Activated naive CD4-positive, alpha-beta T cell treated with Interleukin-2 at 50 U/mL for 16 hours (primary cell): ENCODE measurements at regions not wholly inside any gene's neighbourhood (a gene's known extent, or its start where the extent isn't known, plus 50 kb on each side); places are given as distances from the start of the nearest gene placed in this dataset.

ENCODE experiments used
- DNase-seq: peaks from one replicate; pipeline ENCODE4 v3.0.0-alpha.2; 2020

DNA sequence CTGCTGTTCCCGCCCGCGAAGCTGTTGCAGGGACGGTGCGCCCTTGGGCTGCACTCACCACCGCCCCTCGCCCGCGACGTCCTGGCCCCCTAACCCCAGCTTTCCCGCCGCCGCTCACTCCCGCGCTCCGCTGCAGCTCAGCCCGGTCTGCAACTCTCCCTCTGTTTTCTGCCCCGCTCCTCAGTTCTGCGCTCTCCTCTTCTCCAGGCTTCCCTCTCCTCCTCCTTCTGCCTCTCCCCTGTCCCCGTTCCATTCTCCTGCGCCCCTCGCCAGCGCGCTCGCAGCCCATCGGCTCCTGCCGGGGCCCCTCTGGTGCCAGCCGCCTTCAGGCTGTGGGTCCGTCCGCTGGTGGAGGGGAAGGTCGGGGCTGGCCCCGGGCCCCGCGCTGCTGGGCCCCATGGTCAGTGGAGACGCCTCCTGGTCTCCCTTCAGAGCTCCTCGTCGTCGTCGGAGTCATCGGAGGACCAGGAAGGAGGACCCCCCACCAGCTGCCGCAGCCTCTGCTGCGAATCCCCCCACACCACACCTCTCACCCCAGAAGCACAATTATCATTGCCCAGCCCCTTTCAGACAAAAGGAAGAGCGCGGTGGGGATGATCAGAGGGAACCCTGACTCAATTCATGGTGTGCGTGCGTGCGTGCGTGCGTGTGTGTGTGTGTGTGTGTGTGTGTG, 223.2 kb upstream of the FOXF1 start:
- DNase-seq, result no peak

DNA sequence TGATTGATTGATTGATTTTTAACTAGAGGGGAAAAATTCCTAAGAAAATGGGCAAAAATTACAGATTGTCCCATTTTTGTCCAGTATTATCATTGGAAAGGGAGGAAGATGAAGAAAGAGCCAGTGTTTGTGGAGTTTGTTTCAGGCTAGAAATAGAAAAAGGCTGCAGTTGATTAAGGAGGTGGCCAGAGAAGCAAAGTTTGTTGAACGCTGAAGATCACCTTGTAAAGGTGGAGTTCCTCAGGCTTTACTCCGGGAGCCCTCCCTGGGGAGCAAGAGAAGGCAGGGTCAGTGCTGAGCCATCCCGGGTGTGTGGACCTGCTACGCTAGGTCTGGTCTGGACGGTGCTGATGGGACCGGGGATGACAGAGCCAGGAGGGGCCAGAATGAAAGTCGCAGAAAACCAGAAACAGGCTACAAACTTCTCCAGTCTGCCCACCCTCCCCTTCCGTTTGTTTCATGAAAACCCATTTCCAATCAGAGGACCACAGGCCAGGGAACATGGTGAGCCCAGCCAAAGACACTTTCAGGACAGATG, 222.6 kb upstream of the FOXF1 start:
- no peak for DNase-seq

DNA sequence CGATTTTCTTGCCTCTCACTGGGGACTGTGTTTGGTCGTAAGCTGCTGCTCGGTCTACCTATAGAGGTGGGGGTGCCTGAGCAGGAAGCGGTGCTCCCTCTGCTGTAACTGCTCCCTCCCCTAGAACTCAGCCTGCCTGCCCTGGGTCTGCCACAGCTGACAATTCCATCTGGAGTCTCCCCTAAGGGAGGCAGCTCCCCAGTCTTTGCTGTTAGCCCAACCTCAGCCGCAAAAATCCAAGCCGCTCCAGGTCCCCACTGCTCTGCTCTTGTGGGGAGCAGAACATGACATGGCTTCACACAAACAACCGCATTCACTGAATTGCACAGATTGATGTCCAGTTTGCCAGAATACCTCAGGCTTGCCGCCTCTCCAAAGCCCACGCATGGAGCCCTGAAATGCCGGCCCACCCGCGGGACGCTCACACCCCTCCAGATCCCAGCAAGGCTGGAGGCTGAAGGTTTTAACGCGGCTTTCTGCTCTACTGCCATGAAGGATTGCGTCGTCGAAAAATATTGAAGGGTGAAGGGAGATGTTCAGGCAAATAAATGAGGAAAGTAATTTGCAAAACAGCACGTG, 221.5 kb upstream of the FOXF1 start:
- no peak for DNase-seq

DNA sequence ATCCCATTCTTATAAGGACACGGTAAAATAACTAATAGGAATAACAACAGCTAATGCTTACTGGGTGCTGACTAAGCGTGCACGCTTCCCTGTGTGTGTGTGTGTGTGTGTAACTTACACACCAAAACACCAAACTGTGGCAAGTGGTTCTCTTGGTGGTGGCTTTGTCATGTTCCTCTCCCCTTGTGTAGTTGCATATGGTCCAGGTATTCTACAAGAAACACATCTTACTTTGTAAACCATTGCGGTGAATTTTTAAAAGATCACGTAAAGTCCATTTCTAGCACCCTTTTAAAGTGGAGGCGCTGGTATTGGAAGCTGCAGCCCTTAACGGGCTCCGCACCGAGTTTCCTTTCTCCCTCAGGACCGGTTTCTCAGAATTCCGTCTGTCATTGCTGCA, 221.0 kb upstream of the FOXF1 start:
- no peak for DNase-seq

DNA sequence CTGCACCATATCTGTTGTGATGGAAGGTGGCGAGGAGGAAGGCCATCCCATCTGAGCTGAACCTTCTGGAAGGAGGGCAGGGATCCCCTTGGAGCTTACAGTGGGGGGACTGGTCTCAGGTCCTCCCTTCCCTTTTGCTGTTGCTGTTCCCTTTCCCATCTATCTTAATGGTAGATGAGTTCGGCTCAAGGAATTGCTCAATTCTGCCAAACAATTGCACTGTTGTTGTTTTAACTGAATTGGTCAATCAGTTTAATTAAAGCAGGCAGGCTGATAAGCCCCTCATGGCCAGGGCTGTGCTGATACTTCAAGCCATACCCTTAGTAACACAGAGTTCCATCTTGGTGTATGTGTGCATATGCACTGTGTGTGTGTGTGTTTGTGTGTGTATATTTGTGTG, 220.4 kb upstream of the FOXF1 start:
- no peak for DNase-seq

DNA sequence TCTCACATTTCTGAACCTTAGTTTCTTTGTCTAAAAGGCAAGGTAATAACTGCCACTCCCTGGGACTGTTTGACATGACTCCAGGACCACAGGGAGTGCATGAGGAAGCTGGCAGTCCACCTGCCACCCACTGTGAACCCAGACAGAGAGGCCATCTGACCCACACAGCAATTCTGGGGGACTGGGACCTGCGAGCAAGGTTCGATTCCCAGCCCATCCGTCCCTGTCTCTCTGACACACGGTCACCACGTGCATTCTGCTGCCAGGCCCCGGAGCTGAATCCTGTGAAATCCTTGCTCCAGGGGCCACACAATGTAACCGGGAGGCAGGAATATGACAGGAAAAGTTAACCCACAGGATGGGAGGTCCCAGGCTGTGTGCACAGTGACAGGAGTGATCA, 218.8 kb upstream of the FOXF1 start:
- no peak for DNase-seq

DNA sequence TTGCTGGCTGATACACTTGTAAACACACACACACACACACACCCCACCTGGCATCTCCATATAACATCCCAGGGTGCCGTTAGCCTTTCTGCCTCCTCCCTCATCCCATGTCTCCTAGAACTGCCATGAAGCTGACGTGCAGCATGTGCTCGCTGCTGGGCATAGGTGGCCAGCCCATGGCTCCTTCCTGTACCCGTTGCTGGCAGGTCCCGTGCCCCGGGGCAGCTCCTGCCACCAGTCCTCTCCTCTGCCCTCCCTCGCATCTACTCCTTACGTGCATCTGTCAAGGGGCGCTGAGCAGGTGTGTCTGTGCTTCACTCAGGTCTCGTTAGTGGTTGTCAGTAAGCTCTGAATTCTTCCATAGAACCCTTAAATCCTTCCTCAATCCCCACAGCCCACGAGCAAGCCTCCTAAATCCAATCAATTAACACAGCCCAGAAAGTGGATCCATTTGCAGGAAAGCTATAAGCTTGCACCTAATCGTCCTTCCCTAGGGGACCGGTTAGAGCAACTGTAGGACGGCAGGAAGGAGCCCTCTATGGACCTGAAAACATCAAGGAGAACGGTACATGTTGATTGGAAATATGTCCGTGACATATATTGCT, 218.1 kb upstream of the FOXF1 start:
- no peak for DNase-seq

DNA sequence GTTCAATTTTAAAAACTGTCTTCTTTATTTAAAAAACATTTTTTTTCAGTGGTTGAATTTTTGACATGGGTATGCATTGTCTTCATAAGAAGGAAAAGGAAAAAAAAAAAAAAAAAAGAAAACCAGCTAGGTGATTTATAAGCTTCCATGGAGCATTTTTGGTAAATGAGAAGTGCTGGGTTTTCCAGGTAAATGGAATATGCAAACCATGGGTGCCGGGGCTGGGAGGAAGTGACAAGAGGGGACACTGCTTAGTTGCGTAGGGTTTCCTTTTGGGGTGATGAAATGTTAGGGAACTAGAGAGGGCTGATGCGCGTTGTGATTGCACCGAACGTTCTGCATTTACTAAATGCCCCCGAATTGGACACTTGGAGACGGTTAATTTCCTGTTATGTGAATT, 217.4 kb upstream of the FOXF1 start:
- DNase-seq, result no peak

DNA sequence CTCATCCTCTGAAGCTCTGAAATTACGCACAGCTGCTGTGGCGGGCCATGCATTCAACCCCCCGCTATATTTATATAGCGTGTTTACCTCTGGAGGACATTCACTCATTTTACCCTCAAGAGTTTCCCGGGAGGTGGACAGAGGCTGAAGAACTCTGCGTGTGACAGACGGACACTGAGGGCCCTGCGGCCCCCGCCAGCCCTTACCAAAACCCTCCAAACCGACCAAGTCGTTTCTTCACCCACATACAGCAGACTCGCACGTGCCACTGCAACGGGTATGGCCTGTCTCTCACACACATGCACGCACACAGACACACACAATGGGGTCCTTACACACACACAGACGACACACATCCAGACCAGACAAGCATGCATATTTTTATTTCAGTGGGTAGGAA, 216.4 kb upstream of the FOXF1 start:
- no peak for DNase-seq

DNA sequence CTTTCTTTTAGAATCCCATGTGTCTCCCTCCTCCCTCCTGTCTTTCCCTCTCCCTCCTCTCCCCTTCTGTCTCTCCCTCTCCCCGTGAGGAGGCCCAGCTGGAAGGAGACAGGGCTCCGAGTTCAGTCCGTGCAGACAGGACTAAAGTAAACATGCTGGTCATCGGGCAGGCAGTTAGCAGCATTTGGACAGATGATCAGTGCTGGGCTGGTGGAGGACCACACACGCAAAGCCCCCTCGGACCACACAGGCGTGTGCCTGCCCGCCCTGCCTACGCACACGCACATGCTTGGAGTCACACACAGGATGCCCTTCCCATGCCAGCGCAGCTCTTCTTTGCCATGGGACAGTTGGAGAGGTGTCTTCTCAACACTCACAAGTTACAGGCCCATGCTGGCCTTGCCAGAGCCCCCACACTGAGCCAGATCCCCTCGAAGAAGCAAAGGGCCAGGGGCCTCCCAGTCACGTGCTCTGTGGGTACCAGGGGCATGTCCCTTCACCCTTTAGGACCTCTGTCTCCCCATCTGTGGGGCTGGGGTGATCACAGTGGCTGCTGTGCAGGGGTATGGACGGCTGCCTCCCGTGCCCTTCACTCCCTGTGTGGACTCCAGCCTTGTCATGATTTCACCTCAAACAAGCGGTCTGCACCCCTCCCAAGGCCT, 215.7 kb upstream of the FOXF1 start:
- DNase-seq, result no peak

DNA sequence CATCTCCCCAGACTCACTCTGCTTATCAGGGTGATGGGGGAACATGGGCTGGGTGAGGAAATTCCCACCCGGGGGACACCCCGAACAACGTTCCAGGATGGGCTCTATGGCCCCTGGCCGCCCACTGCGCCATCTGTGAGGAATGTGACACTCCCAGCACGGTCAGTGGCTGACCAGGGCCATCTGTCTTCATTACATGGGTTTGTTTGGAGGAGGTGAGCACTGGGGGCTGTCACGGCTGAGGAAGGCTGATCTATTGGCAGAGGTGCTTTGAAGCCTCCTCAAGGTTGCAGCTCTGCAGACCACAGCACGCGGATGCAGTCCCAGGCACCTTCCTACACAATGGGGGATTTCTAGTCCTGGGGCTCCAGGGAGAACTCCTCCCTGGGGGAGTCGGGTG, 214.1 kb upstream of the FOXF1 start:
- no peak for DNase-seq

DNA sequence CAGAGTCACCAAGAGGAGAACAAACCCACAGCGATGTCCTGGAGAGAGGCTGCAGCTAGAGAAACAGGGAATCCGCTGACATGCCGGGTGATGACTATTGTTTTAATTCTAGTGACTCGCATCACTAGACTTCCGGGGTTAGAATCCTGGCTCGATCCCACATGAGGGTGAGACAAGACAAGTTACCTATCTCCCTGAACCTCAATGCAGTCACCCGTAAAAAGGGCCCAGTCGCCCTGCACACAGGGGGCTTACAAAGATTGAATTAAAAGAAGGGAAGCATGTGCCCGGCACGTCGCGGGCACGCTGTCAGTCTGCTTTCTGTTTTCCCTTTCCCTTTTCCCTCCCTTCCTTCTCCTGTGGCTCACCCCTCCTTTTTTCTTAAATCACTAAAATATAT, 212.9 kb upstream of the FOXF1 start:
- no peak for DNase-seq

DNA sequence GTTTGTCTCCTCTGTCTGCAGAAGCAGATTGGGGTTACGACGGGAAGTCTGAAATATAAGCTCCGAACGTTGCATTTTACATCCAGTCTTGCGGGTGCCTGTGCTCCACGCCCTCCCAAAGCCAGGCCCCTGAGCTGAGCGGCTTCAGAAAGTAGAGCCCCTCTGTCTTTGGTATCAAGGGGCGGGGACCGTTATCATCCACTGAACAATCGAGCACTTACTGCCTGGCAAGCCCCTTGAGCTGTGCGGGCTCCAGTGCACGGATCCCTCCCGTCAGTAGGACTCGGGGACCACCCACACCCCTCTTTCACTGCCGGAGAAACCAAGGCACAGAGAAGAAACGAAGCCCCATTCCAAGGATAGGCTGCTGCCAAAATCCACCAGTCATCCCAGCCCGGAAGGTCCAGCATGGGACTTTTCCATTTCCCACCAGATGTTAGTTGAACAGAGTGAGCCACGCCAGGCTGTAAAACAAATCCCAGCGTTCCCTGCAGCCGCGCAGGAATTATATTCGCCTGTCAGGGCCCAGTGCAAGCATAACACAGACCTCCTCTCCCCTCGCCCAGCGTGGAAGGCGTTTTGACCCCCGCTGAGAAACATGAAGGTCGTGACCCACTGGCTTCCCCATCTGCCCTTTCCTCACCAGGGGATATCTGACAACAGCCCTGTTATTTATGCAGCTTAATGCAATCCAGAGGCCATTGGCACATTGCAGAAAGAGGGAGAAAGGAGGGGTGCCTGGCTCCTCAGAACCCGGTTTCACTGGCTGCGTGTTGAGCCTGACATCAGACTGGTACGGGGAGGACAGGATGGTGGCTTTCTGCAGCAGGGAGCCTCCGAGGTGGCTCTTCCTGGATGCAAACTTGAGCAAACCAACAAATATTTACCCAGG, 212.2 kb upstream of the FOXF1 start:
- DNase-seq, result no peak

DNA sequence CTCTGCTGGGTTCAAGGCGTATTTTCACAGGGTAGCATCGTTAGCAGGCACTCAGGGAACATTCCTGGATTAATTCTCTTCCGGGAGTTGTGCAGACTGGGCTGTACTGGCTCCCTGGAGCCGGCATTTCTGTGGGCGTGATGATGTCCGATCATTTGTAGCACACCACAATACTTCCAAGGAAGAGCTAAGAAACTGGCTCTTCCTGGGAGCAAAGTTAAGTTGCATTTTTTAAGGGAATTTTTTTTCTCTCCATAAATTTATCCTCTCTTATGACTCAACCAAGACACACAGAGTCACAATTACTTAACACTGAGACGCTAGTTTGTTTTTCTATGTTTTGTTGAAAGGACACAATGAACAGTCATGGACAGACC, 211.6 kb upstream of the FOXF1 start:
- DNase-seq, result no peak

DNA sequence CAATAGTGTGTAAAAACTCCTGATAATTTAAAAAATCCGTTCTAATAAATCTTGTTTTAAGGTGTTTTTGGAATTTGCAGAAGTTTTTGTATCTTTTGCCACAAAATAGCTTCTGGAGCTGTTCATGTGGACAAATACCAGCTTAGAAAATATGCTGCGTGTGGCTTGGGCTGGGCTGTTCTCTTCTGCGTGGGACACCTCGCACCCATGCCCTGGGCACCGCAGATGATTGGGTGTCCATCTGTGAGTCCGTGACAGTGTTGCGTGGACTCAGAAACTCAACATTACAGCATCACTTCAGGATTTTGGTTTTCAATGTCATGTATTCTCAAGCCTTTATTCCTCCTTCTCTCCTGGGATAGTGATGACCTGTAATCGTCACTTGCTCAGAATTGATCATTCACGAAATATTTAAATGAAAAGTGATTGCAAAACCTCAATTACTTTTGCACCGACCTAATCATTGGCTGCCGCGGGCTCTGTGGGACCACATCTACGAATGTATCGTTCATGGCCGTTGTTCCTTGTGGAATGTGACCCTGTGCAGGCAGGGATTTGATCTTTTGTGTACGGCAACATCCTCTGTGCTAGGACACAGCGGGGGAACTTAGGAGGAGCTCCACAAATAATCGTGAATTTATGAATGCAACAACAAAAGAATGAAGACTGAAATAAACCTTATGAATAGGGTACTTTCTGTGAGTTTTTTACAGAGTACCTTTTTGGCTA, 210.3 kb upstream of the FOXF1 start:
- DNase-seq, result no peak

DNA sequence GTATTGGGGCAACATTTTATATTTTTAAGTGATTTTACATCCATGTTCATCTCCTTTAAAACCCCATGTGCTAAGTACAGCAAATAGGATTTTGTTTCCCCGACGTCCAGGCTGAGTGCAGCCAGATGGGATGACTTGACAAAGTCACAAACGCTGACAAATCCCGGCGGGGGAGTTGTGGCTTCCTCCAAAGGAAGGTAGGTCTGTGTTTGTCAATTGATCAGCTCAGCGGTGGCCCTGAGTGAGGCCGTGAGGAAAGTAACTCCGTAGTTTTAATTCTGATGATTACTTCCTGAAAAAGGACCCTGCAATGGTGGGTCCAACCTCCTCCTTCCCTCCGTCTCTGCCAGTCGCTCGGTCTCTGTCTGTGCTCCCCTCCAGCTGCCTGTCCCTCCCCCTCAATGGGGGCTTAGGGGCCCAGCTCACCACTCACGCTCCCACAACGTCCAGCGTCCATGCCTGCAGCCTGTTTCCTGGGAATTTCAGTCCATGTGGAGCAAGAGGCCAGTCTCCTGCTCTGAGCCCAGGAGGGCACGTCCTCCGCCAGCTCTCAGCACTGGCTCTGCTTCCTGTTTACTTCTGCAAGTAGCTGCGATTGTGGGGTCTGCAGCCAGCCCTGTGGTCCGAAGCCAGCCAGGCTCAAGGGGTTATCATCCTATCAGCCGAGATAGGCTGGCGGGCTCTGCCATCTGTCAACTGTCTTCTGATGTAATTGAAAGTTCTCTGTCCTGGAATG, 209.4 kb upstream of the FOXF1 start:
- no peak for DNase-seq

DNA sequence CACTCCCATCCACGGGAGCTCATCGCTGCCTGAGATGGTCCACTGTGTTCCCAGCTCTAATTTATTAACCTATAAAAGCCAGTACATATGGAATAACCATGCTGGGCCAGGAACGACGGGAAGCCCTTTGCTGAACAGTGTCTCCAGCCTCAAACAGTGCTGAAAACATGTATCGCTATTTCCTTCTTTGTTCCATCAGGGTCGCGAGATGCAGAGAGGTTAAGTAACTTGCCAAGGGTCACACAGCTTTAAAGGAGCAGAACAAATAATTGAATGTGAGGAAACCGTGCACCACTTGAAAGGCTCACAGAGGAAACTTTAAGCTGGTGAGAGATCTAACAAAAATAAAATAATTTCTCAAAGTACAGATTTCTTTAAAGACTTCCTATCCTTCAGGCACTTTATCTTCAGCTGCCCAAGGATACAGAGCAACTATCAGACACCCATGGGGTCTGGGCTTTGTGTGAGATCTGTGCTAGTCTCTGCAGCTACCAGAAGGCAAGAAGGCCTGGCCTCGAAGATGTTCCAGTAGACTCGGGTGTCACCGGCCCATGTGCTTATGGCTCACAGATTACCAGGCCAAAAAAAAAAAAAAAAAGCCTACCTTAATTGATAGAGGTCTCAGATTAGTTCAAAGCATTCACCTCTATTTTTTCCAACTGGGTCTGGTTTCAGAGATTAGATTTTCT, 207.8 kb upstream of the FOXF1 start:
- DNase-seq, result no peak

DNA sequence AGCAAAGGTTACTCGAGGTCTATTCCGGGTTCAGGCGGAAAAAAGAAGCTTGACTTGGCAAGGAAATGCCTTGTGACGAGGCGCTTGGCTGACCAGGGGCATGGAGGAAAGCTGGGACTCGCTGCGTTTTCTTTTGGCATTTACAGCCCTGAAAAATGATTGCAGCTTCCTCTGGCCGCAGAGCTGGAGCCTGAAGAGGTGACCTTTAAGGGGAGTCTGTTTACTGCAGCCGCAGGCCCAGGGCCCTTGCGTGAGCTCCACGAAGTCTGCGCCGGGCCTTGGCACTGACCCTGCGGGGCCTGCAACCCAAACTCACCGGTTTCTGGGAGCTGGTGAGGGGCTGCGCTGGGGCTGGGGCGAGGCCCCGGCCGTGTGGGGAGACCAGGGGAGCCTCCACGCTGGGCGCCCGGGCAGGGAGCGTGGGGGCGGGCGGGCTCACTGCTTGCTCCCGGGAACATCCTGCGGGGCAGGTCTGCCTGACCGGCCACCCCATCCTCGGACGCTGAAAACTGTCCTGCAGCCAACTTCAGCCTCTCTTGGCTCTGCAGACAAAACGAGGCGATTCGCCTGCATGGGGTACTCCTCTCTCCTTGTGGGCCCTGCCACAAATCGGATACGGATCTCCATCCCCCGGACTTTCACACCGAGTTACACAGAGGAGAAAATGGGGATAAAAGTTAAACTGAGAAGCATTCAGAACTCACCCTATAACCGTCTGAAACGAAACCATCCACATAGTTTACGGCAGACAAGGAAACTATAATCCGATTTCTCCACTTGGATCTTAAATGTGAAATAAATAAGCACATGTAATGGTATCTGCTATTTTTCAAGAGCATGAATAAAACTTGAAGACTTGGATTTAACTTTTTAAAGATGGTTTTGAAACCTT, 206.3 kb upstream of the FOXF1 start:
- no peak for DNase-seq

DNA sequence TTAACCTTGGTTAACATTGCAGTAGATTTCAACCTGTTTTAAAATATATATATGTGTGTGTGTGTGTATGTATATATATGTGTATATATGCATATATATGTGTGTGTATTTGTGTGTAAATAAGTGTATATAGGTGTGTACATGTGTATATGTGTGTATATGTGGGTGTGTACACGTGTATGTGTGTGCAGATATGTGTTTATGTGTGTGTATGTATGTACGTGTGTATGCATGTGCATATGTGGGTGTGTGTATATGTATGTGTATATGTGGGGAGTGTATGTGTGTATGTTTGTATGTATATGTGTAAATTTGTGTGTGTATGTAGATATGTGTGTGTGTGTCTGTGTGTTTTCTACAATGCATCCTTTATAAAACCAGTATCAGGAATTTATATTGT, 205.5 kb upstream of the FOXF1 start:
- DNase-seq, result no peak

DNA sequence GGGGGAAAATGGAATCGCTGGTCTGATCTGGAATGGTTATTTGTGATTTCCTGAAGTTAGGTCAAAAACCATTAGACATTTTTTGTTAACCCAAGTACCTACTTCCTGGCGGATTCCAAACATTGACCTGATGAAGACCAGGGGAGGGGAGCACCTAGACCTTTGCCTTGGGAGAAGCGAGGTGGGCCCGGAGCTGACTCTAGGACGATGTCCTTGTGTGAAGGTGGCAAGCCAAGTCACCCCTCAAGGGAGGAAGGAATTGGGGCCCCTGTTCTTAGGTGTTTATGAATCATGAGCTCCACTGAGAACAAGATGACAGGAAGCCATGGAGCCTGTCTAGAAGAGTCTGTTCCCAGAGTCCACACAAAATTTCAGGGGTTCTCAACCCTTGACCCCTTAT, 204.9 kb upstream of the FOXF1 start:
- no peak for DNase-seq
